GM18861 (cell line): ENCODE measurements at regions not wholly inside any gene's neighbourhood (a gene's known extent, or its start where the extent isn't known, plus 50 kb on each side); places are given as distances from the start of the nearest gene placed in this dataset.

ENCODE experiments used
- ATAC-seq: cut with Tn5 transposase; IDR thresholded peaks from one replicate; pipeline ENCODE4 v1.9.1; 2021; ENCODE audit not compliant: unreplicated experiment

- no peak for ATAC-seq
Observed at GRCh38 chr5:38207343-38207742, 51.0 kb upstream of the EGFLAM start.

DNA sequence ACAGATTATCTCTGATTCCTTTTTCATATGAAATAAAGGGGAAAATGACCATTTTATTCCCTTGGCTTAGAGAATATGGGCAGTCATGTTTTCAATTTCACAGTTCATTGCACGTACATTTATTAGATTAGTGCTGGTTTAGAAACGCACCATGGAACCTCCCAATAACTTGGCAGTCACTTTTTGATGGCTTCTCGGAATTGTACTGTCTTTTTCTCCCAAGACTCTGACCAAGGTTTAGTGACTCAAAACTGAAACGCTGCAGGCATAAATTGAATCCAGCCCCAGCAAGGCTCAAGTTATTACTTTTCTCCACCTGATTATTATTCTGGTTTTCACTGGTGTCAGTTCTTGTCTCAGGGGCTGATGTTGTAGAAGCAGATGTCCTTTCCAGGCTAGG, 55.6 kb upstream of the EGFLAM start:
- ATAC-seq: no peak

DNA sequence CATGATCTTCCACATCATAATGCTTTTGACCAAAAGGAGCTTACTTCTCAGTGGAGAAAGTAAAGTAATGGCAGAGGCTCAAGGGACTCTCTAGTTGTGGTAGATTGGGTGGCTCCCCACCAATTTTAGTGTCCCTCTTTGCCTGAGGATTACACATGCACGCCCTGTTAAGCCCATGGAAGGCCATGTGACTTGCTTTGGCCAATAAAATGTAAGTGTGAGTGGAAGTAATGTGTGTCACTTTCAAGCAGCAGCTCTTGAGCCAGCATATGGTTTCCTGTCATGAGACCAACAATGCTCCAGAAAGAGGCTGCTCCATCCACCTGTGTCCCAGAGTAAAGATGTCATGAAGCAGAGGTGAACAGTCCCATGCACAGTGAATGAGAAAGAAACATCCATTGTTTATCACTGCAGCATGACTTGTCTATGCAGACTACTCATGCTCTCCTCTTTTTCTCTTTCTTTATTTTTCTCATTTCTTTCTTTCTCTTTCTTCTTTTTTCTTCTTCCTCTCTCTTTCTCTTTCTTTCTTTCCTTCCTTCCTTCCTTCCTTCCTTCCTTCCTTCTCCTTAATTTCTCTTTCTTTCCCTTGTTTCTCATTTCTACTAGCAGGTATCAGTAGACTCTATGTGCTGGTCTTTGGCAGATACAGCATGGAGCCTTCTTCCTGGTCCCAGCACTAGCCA, 57.3 kb upstream of the EGFLAM start:
- no peak for ATAC-seq

- ATAC-seq: no peak
Observed at GRCh38 chr5:38197118-38197517, 61.2 kb upstream of the EGFLAM start.

- ATAC-seq: no peak
Observed at GRCh38 chr5:38193015-38193581, 65.3 kb upstream of the EGFLAM start.

- ATAC-seq: no peak
Observed at GRCh38 chr5:38191693-38192092, 66.7 kb upstream of the EGFLAM start.

DNA sequence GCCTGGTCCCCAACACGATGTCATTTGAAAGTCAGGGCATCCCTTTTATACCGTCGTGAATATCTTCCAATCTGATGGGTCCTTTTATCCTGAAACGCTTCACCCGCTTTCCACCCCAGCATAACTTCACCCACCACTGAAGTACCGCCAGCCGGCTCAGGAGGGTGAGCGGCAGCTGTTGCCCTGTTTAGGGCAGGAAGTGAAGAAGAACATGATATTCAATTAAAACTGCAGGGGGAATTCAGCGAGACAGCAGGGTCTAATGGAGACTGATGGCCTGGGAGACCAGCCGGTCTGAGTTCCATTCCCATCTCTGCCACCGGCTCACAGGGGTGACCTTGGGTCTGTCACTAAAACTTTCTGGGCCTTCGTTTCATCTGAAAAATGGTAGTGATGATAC, 68.2 kb upstream of the EGFLAM start:
- no peak for ATAC-seq

GRCh38 chr5:38189081-38189504, 69.3 kb upstream of the EGFLAM start:
- ATAC-seq: no peak

GRCh38 chr5:38188591-38188990, 69.8 kb upstream of the EGFLAM start:
- ATAC-seq: no peak

DNA sequence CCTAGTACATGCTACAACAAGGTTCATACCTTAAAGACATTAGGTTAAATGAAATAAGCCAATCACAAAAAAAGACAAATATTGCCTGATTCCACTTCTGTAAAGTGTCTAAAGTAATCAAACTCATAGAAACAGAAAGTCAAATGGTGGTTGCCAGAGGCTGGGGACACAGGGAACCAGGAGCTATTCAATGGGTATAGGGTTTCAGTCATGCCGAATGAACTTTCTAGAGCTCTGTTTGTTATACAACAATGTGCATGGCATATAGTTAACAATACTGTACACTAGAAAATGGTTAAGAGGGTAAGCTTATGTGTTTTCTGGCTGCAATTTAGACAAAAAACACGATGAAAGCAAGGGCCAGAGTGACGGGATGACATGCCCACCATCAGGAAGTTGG, 70.8 kb upstream of the EGFLAM start:
- ATAC-seq: no peak

DNA sequence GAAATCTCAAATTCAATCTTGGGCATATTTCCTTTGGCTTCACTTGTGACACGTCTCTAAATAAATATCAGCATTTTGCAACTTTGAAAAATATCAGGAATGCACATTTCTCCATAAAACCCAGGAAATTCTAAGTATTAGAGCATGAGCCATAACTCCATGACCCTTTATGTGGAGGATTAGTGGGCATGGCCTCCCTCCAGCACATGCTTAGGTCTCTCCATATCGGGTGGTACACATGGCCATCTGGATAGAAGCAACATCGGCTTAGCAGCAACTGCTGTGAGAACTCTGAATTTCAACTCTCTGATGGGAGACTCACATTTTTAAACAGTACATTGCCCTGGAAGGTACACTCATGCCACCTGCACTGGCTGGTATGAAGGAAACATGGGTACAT, 73.7 kb upstream of the EGFLAM start:
- no peak for ATAC-seq

DNA sequence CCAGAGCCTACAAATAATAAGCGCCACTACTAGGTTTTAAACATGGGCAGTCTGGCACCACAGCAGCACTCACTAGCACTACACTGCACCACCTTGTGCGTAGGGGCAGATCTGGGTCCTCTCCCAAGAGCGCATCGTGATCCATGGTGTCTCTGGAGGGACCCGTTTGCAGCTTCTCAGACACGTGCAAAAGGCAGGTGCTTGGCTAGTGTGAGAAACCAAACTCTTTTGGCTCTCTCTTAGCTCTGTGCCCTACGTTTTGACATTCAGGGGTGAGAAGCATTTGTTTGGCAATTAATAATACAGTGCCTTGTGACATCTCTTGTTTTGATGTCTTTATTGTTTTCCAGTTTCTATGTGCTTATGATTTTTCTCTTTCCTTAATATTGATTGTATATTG, 75.4 kb upstream of the EGFLAM start:
- no peak for ATAC-seq

DNA sequence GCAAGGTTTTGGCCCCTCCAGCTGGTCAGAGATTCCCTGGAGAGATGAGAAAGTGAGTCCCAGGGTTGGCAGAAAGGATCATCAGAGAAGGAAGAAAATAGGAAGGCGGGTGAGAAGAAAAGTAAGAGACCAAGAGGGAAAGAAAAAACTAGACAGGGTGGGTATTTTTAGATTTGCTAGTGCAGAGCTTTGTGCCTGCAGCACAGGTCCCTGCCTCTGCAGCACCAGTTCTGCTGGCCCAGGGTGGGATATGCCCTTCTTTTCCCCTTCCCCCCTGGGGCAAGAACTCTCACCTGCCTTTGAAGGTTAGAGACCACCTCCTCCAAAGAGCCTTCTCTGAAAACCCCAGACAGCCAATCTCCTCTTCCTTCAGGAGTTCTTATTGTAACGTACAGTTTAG, 90.3 kb upstream of the EGFLAM start:
- no peak for ATAC-seq

DNA sequence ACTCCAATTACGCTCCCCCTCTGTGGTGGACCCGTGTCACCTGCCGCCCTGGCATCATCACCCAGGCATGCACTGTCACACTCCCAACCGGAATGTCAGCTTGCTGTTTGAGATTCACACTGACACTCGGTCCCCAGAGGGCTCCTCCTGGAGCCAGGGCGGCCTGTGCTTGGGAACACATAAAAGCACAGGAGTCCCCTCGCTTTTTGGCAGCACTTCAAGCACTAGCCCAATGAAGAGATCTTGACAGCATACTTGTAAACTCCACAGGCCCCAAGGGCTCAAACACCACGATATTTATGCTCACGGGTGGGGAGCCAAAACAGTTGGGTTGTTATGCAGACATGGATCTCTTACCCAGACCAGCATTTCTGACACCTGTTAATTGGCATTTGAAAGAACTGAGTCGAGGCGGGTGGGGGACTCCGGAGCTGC, 90.8 kb upstream of the EGFLAM start:
- ATAC-seq: no peak

DNA sequence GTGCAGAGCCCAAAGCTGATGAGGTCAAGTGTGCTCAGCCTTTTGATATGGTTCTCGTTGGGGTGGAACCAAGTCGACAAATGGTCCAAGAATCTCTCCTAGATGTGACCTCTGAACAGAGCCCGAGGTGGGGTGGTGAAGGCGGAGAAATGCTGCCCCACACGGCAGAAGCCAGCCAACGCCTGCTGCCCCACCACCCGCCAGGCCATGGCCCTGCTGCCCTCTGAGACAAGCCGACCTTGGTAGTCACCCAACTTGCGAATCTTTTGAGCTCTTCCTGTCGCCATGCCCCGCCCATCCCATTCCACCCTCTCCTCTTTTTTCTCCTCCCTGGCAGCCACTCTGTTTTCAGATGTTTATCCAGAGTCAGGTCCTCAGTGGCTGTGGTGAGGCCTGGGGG, 91.5 kb upstream of the EGFLAM start:
- ATAC-seq: no peak

- no peak for ATAC-seq
Observed at GRCh38 chr5:38165435-38165834, 92.9 kb upstream of the EGFLAM start.

DNA sequence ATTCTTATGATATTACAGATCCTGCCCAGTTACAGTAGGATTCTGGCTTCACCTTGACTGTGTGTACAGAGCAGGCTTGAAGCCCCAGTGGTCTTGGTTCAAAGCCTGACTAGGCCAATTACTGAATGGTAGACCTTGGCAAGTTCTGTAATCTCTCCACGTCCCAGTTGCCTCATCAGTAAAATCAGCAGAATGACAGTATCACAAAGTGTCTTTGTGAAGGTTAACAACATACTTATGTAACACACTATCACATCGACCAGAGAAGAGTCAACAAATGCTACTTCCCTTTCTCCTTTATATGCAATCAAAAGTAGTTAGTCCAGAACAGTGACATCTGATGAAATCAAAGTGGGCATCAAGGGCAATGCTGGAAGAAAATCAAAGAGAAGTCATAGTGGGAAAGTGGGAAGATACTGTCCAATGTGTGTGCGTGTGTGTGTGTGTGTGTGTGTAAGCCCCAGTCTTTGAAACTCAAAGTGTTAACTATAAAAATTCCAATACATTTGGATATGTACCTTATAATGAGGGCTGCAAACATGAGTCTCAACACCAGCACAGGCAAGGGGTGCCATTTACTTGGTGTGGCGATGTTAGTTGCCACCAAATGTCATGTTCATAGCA, 93.5 kb upstream of the EGFLAM start:
- ATAC-seq: no peak

DNA sequence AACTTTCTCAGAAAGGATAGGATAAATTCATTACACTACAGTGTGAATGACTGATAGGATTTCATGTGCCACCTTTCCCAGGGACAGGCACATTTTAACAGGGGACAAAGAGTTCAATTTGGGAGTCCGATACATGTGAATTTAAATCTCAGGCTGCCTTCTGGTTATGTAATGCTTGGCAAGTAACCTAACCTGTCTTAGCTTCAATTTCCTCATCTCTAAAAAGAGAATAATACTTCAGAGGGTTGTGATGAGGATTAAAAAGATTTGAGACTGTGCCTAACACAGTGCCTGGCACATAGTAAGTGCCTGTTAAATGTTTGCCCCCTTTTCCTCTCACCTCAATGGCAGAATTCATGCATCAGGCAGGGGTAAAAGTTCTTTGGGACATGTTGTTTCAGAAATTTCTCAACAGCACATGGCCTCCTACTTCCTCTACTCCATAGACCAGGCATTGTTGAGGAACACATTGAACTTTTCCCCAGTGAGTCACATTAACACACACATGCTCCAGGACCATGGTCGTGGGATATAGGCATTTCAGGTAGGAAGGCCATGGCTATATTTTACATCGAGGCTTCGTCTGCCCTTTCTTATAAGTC, 94.6 kb upstream of the EGFLAM start:
- ATAC-seq: no peak

- no peak for ATAC-seq
Observed at GRCh38 chr5:38162625-38163024, 95.7 kb upstream of the EGFLAM start.

GRCh38 chr5:38157024-38157423, 101.3 kb upstream of the EGFLAM start:
- no peak for ATAC-seq

GRCh38 chr5:38154615-38155204, 103.6 kb upstream of the EGFLAM start:
- no peak for ATAC-seq

DNA sequence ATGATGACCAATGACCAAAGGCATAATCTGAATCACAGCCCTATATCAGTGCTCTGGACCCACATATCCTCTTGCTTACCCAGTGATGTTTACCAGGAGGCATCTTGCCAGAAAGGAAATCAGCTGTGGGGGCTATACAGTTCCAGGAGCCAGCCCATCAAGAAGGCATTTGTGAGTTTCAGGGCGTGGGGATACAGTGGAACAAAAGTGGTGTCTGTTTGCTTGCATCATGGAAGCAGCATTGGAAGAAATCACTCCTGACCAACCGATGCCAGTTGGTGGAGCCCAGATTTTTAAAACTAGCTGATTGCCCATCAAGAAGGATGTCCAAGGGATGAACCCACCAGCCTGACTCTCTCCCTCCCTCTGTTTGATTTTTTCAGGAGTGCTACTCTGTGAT, 106.5 kb upstream of the EGFLAM start:
- no peak for ATAC-seq
